Body of pancreas (tissue), 4 donors: ENCODE measurements at regions not wholly inside any gene's neighbourhood (a gene's known extent, or its start where the extent isn't known, plus 50 kb on each side); places are given as distances from the start of the nearest gene placed in this dataset.

Source experiments
- CTCF ChIP-seq, 7 experiments: fragments of 450-650 bp in 4 of 7; fragments of 200-600 bp in 3 of 7; sonication (generic) in 3 of 7; IDR thresholded peaks; one replicate each; pipeline ENCODE4 v1.5.1; 2016 to 2019; ENCODE audit warnings: antibody characterized with exemption in 7 of 7
- POLR2A ChIP-seq, 3 donors: fragments of 450-650 bp; IDR thresholded peaks; one replicate each; pipeline ENCODE4 v1.6.1; 2016; ENCODE audit warnings: antibody characterized with exemption in 3 of 3, mild to moderate bottlenecking in 2 of 3

GRCh38 chr10:16258291-16259040, 178.3 kb upstream of the PTER start:
- TF ChIP-seq POLR2A (IDR thresholded peaks at IDR 0.05): no peak
- TF ChIP-seq CTCF (IDR thresholded peaks at IDR 0.05): no peak
